ENCODE measurements at regions not wholly inside any gene's neighbourhood (a gene's known extent, or its start where the extent isn't known, plus 50 kb on each side); places are given as distances from the start of the nearest gene placed in this dataset.

DNA sequence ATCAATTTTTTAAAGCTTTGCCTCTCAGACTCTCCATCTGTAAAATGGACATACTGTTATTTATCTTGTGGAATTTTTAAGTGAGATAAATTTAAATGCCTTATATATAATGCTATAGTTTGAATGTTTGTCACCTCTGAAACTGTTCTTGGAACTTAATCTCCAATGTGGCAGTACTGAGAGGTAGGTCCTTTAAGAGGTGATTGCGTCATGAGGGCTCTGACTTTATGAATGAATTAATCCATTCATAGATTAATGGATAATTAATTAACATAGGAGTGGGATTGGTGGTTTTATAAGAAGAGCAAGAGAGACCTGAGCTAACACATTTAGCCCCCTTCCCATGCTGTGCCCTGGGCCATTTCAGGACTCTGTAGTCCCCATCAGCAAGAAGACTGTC lies 326.3 kb upstream of the TSHZ2 start:
- no peak overlapping the region for H3K4me3 ChIP-seq (ENCODE audit: low read length)
- TF ChIP-seq, protein P1, sequence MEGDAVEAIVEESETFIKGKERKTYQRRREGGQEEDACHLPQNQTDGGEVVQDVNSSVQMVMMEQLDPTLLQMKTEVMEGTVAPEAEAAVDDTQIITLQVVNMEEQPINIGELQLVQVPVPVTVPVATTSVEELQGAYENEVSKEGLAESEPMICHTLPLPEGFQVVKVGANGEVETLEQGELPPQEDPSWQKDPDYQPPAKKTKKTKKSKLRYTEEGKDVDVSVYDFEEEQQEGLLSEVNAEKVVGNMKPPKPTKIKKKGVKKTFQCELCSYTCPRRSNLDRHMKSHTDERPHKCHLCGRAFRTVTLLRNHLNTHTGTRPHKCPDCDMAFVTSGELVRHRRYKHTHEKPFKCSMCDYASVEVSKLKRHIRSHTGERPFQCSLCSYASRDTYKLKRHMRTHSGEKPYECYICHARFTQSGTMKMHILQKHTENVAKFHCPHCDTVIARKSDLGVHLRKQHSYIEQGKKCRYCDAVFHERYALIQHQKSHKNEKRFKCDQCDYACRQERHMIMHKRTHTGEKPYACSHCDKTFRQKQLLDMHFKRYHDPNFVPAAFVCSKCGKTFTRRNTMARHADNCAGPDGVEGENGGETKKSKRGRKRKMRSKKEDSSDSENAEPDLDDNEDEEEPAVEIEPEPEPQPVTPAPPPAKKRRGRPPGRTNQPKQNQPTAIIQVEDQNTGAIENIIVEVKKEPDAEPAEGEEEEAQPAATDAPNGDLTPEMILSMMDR (conservative IDR thresholded peaks at IDR 0.05; ENCODE audit: low read depth, low read length), result no peak
- no peak for DNase-seq (ENCODE audit: low read depth)

DNA sequence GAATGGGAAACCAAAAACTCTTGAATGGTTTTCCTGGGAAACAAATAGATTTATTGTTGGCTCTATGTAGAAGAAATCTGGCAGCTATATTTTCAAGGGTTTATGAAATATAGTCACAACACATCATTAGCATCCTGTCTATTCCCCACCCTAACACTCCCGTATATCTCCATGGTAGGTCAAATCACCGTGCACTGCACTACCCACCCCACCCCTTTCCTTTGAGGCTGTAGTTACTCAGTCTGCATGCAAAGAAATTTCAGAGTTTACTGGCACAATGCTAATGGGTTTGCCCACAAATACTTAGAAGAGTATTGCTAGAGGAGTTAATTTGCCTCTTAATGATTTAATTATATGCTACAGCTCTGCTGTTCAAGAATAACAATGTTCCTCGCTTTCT lies 329.1 kb upstream of the TSHZ2 start:
- no peak for DNase-seq (ENCODE audit: low read depth)
- TF ChIP-seq, protein P1 (conservative IDR thresholded peaks at IDR 0.05; ENCODE audit: low read depth, low read length), result no peak
- no peak overlapping the region for H3K4me3 ChIP-seq (ENCODE audit: low read length)

DNA sequence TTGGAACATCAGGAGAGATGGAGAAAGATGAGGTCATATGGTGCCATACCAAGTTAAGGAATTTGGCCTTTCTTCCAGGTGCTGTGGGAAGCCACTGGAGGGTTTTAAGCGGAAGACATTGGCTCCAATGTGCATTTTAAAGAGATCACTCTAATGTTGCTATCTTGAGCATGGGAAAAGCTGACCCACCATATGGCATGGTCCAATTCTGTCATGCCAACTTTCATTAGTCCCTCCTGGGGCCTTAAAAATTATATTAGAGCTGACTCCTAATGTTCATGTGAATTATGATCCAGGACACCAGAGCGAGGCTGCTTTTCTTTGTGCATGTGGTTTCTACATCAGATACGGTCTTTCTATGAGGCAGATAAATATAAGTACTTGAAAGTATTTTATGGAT lies 335.0 kb upstream of the TSHZ2 start:
- no peak overlapping the region for H3K4me3 ChIP-seq (ENCODE audit: low read length)
- no peak for DNase-seq (ENCODE audit: low read depth)
- TF ChIP-seq, protein P1 (conservative IDR thresholded peaks at IDR 0.05; ENCODE audit: low read depth, low read length), result no peak

- DNase-seq (ENCODE audit: low read depth), result no peak
- no peak overlapping the region for H3K4me3 ChIP-seq (ENCODE audit: low read length)
- TF ChIP-seq, protein P1 (conservative IDR thresholded peaks at IDR 0.05; ENCODE audit: low read depth, low read length), result no peak
Observed at GRCh38 chr20:52631469-52631868, 340.7 kb upstream of the TSHZ2 start.

- TF ChIP-seq, protein P1 (conservative IDR thresholded peaks at IDR 0.05; ENCODE audit: low read depth, low read length), result no peak
- no peak for DNase-seq (ENCODE audit: low read depth)
- no peak overlapping the region for H3K4me3 ChIP-seq (ENCODE audit: low read length)
Observed at GRCh38 chr20:52630138-52630537, 342.0 kb upstream of the TSHZ2 start.

GRCh38 chr20:52624281-52624680 lies 347.9 kb upstream of the TSHZ2 start:
- no peak for DNase-seq (ENCODE audit: low read depth)
- TF ChIP-seq, protein P1 (conservative IDR thresholded peaks at IDR 0.05; ENCODE audit: low read depth, low read length), result no peak
- H3K4me3 ChIP-seq (ENCODE audit: low read length), result no peak overlapping the region

DNA sequence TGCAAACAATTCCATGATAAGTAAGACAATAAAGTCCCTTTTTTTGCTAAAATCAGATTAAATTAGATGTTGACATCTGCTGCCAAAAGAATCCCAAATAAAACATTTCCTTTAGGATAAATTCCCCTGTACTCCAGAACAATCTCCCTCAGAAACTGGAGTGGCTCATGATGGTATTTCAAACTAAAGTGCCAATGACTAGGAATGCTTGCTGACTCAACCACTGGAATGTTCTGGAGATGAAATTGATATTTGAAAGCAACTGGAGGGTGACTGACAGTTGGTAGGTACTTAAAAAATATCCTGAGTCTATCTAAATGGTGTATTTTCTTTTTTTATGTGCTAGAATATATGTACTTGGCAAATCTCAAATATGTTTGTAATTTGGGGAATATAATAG lies 350.1 kb upstream of the TSHZ2 start:
- H3K4me3 ChIP-seq (ENCODE audit: low read length), result no peak overlapping the region
- DNase-seq (ENCODE audit: low read depth), result no peak
- TF ChIP-seq, protein P1 (conservative IDR thresholded peaks at IDR 0.05; ENCODE audit: low read depth, low read length), result no peak
